IPS DF 4.7 (cell line): ENCODE measurements at regions not wholly inside any gene's neighbourhood (a gene's known extent, or its start where the extent isn't known, plus 50 kb on each side); places are given as distances from the start of the nearest gene placed in this dataset.
"Not testable (repeated sequence)": the region's sequence is repeated elsewhere in the genome, so short reads cannot be mapped to it uniquely, and the experiment has no call there.

Experiments used
- DNase-seq: peaks from one replicate; pipeline ENCODE4 v3.0.0-alpha.2; 2013; ENCODE audit warnings: low spot score; ENCODE audit errors: extremely low read depth

- not testable (repeated sequence) for DNase-seq
Measured at GRCh38 chr6:84944926-84945325, 180.5 kb upstream of the TBX18 start.

GRCh38 chr6:84943905-84944304 lies 179.5 kb upstream of the TBX18 start:
- DNase-seq = no peak

- not testable (repeated sequence) for DNase-seq
Measured at GRCh38 chr6:84941609-84942008, 177.2 kb upstream of the TBX18 start.

- DNase-seq = no peak
Measured at GRCh38 chr6:84929212-84929611, 164.8 kb upstream of the TBX18 start.

GRCh38 chr6:84927551-84927950 lies 163.2 kb upstream of the TBX18 start:
- DNase-seq = no peak

- no peak for DNase-seq
Measured at GRCh38 chr6:84926189-84927155, 162.1 kb upstream of the TBX18 start.

- no peak for DNase-seq
Measured at GRCh38 chr6:84921891-84922290, 157.5 kb upstream of the TBX18 start.

- no peak for DNase-seq
Measured at GRCh38 chr6:84920021-84920420, 155.6 kb upstream of the TBX18 start.

- DNase-seq = no peak
Measured at GRCh38 chr6:84916704-84917103, 152.3 kb upstream of the TBX18 start.

GRCh38 chr6:84912472-84913322 lies 148.3 kb upstream of the TBX18 start:
- no peak for DNase-seq

GRCh38 chr6:84910906-84911607 lies 146.7 kb upstream of the TBX18 start:
- no peak for DNase-seq

GRCh38 chr6:84908304-84908904 lies 144.0 kb upstream of the TBX18 start:
- no peak for DNase-seq

- no peak for DNase-seq
Measured at GRCh38 chr6:84906514-84906913, 142.1 kb upstream of the TBX18 start.

- no peak for DNase-seq
Measured at GRCh38 chr6:84905823-84906222, 141.4 kb upstream of the TBX18 start.

GRCh38 chr6:84902354-84902928 lies 138.0 kb upstream of the TBX18 start:
- no peak for DNase-seq

- DNase-seq = no peak
Measured at GRCh38 chr6:84897988-84898594, 133.7 kb upstream of the TBX18 start.

- no peak for DNase-seq
Measured at GRCh38 chr6:84897011-84897410, 132.6 kb upstream of the TBX18 start.

GRCh38 chr6:84892671-84893070 lies 128.3 kb upstream of the TBX18 start:
- DNase-seq = no peak

- no peak for DNase-seq
Measured at GRCh38 chr6:84882768-84883766, 118.7 kb upstream of the TBX18 start.
